Naive thymus-derived CD4-positive, alpha-beta T cell (primary cell): ENCODE measurements at regions not wholly inside any gene's neighbourhood (a gene's known extent, or its start where the extent isn't known, plus 50 kb on each side); places are given as distances from the start of the nearest gene placed in this dataset.

Experiments
- ATAC-seq: fragments of 150-1000 bp; cut with Tn5 transposase; 2 replicates; pipeline ENCODE4 v1.10.0; 2021; ENCODE audit warnings: mild to moderate bottlenecking, moderate library complexity
- CTCF ChIA-PET: fragments of 350-600 bp; sonication (Branson Sonifier 250); formaldehyde crosslinking; loops from one replicate; lab custom pipeline; 2021; ENCODE audit warnings: antibody characterized with exemption; lab: Charles Lee
- POLR2A ChIA-PET: fragments of 350-600 bp; sonication (Branson Sonifier 250); formaldehyde crosslinking; loops from one replicate; lab custom pipeline; 2021; ENCODE audit warnings: antibody characterized with exemption, inconsistent platforms; lab: Charles Lee
- DNase-seq, 9 donors: peaks; one replicate each; pipeline versions ENCODE4 v3.0.0 to v3.0.0-alpha.2; 2020 to 2022; ENCODE audit warnings: mixed read lengths in 1 of 9
- H3K27ac ChIP-seq: one replicate; pipeline ENCODE4 v1.7.0; 2013; ENCODE audit warnings: mild to moderate bottlenecking, low read depth, low read length, moderate library complexity
- H3K27me3 ChIP-seq, 2 donors: one replicate each; pipeline ENCODE4 v1.7.0; 2013; ENCODE audit warnings: low read length in 2 of 2, mild to moderate bottlenecking in 2 of 2, moderate library complexity in 2 of 2; ENCODE audit not compliant: control insufficient read depth in 2 of 2, insufficient read depth in 2 of 2
- H3K36me3 ChIP-seq, 3 experiments: 1 replicate in 2 of 3; 2 replicates in 1 of 3; pipeline ENCODE4 v1.7.0; 2013; ENCODE audit warnings: low read length in 3 of 3, mild to moderate bottlenecking in 3 of 3, moderate library complexity in 1 of 3; ENCODE audit not compliant: insufficient read depth in 3 of 3, control insufficient read depth in 2 of 3
- H3K4me1 ChIP-seq, 2 donors: one replicate each; pipeline ENCODE4 v1.7.0; 2013; ENCODE audit warnings: low read length in 2 of 2, mild to moderate bottlenecking in 2 of 2, moderate library complexity in 1 of 2; ENCODE audit not compliant: control insufficient read depth in 2 of 2, insufficient read depth in 2 of 2
- H3K4me3 ChIP-seq: 2 replicates; pipeline ENCODE4 v1.7.0; 2013; ENCODE audit warnings: mild to moderate bottlenecking, low read length
- H3K9me3 ChIP-seq, 3 experiments: 1 replicate in 2 of 3; 2 replicates in 1 of 3; pipeline ENCODE4 v1.7.0; 2013; ENCODE audit warnings: low read length in 3 of 3; ENCODE audit not compliant: control insufficient read depth in 2 of 3
- H3K27ac Mint-ChIP-seq, 9 donors: one replicate each; pipeline ENCODE4 v1.8.0; 2020 to 2022; ENCODE audit warnings: mixed read lengths in 9 of 9, mild to moderate bottlenecking in 8 of 9, moderate library complexity in 5 of 9, inconsistent platforms in 2 of 9
- H3K27me3 Mint-ChIP-seq, 5 donors: one replicate each; pipeline ENCODE4 v1.8.0; 2021 to 2022; ENCODE audit warnings: mixed read lengths in 5 of 5, mild to moderate bottlenecking in 1 of 5
- H3K36me3 Mint-ChIP-seq, 5 donors: one replicate each; pipeline ENCODE4 v1.8.0; 2020 to 2022; ENCODE audit warnings: mixed read lengths in 5 of 5, mild to moderate bottlenecking in 3 of 5, inconsistent platforms in 1 of 5
- H3K4me1 Mint-ChIP-seq, 7 donors: one replicate each; pipeline ENCODE4 v1.8.0; 2020 to 2022; ENCODE audit warnings: mixed read lengths in 7 of 7, mild to moderate bottlenecking in 3 of 7, inconsistent platforms in 1 of 7
- H3K4me3 Mint-ChIP-seq, 10 donors: one replicate each; pipeline ENCODE4 v1.8.0; 2020 to 2022; ENCODE audit warnings: mild to moderate bottlenecking in 10 of 10, mixed read lengths in 10 of 10, moderate library complexity in 6 of 10, inconsistent platforms in 2 of 10
- H3K9me3 Mint-ChIP-seq, 11 donors: one replicate each; pipeline ENCODE4 v1.8.0; 2020 to 2022; ENCODE audit warnings: mixed read lengths in 11 of 11, mild to moderate bottlenecking in 4 of 11, inconsistent platforms in 1 of 11, moderate library complexity in 1 of 11
- intact Hi-C, 2 donors: fragments of 100-400 bp; cut with micrococcal nuclease; formaldehyde crosslinking; loops; one replicate each; pipeline ENCODE4 v1.15.1; 2023

DNA sequence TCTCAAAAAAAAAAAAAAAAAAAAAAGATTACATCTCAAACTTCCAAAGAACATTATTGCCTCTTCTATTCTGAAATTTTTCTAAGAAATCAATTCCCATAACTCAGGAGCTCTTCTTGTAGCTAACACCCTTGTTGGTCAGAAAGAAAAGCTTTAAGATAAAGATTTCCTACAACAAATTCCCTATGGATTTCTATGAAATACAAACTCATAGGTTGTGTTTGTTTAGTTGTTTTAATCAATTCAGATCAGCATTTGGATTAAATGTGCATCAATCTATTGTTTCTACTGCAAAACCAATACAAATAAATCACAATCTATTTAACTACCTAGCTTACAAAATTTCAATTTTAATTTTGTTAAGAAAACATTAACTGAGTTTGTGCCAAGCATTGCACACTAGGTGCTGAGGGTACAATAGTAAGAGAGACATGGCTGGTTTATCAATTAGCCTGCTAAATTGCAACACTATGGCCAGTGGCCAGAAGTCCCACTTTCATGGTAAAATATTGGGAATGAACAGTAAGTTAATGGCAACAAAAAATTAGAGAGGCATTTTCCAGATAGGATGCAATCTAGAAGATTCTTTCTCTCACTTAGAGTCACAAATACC, 80.2 kb upstream of the MYCN start:
- ATAC-seq: no peak

DNA sequence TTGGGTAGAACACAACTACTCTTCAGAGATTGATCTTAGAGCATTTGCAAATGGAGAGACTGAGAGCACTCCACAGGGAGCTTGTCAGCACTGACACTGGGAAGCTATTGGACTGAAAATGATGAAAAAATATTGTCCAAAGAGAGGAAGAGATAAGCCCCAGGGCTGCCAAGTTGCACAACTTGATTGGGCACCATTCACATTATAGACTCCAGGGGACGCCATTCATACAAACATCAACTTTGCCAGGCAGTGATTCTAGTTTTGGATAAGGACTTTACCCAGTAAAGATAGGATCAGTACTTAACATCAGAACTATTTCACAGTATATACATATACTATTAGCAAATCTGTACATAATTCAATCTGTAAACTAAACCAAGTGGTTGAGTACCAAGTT, 79.6 kb upstream of the MYCN start:
- Mint-ChIP-seq H3K4me1 (peaks cover 0 to 4% (median 0%) of the 10 kb centered on the region in 7 donors), H3K4me3 (no peak overlapping the region), H3K9me3 (peaks cover 0 to 5% (median 0%) of the 10 kb centered on the region in 11 donors), H3K27me3 (peaks cover 0 to 39% (median 20%) of the 10 kb centered on the region in 5 donors), H3K36me3 (peaks cover 0 to 5% (median 0%) of the 10 kb centered on the region in 5 donors), H3K27ac (no peak overlapping the region)
- no peaks in the 10 kb centered on the region for H3K27me3 ChIP-seq
- ChIA-PET POLR2A (no interaction called here), CTCF (no interaction called here)
- ATAC-seq (no peak), DNase-seq (no peak)
- intact Hi-C loops: no loop called here
- H3K9me3 ChIP-seq: no peaks in the 10 kb centered on the region
- no peaks in the 10 kb centered on the region for H3K36me3 ChIP-seq
- H3K4me1 ChIP-seq: no peaks in the 10 kb centered on the region
- H3K4me3 ChIP-seq: no peak overlapping the region
- H3K27ac ChIP-seq: no peak overlapping the region

More for the DNA sequence above, 80.2 kb upstream of the MYCN start:
- H3K4me1 ChIP-seq: no peaks in the 10 kb centered on the region
- Mint-ChIP-seq H3K27ac (no peak overlapping the region), H3K4me3 (no peak overlapping the region), H3K36me3 (peaks cover 0 to 5% (median 0%) of the 10 kb centered on the region in 5 donors), H3K9me3 (peaks cover 0 to 5% (median 0%) of the 10 kb centered on the region in 11 donors), H3K4me1 (peaks cover 0 to 4% (median 0%) of the 10 kb centered on the region in 7 donors), H3K27me3 (peaks cover 0 to 37% (median 20%) of the 10 kb centered on the region in 5 donors)
- CTCF ChIA-PET: no interaction called here
- H3K4me3 ChIP-seq: no peak overlapping the region
- no peaks in the 10 kb centered on the region for H3K27me3 ChIP-seq
- no peaks in the 10 kb centered on the region for H3K9me3 ChIP-seq
- POLR2A ChIA-PET: no interaction called here
- no peak overlapping the region for H3K27ac ChIP-seq
- DNase-seq: no peak
- intact Hi-C loops: no loop called here
- no peaks in the 10 kb centered on the region for H3K36me3 ChIP-seq

DNA sequence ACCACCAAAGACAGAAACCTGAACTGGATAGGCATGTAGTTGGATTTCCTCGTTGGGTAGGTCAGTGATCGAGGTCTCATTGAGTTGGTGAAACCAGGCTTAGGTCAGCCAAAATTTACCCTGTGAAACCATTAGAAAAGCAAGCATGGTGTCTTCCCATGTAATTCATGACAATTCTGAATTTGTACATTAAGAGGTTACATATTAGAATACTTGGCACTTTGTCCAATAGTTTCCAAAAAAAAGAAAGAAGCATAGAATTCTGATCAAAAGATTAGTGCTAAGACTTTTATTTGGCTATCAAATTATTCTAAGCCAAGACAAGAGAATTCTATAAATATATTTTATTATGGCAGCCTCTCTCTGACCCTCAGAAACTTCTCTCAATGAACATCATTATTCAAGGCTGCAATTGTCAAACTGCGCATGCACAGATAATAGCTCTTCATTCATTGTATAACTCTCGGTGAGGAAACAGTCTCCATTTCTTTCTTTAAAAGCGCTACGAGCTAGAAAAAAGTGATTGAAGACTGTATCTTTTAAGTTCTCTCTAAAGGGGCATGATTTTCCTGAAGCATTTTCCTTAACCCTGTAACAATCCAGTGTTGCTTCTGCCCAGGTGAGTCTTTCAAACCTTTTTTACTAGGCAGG, 79.1 kb upstream of the MYCN start:
- ChIA-PET POLR2A (no interaction called here), CTCF (no interaction called here)
- Histone ChIP-seq H3K27ac (no peak overlapping the region), H3K4me3 (no peak overlapping the region), H3K27me3 (no peaks in the 10 kb centered on the region), H3K9me3 (no peaks in the 10 kb centered on the region), H3K36me3 (no peaks in the 10 kb centered on the region), H3K4me1 (no peaks in the 10 kb centered on the region)
- ATAC-seq (no peak), DNase-seq (no peak)
- peaks cover 0 to 35% (median 17%) of the 10 kb centered on the region in 5 donors for H3K27me3 Mint-ChIP-seq
- H3K4me1 Mint-ChIP-seq: peaks cover 0 to 2% (median 0%) of the 10 kb centered on the region in 7 donors
- peaks cover 0 to 3% (median 0%) of the 10 kb centered on the region in 5 donors for H3K36me3 Mint-ChIP-seq
- H3K4me3 Mint-ChIP-seq: no peak overlapping the region
- H3K27ac Mint-ChIP-seq: no peak overlapping the region
- intact Hi-C loops: no loop called here
- H3K9me3 Mint-ChIP-seq: peaks cover 0 to 3% (median 0%) of the 10 kb centered on the region in 11 donors

DNA sequence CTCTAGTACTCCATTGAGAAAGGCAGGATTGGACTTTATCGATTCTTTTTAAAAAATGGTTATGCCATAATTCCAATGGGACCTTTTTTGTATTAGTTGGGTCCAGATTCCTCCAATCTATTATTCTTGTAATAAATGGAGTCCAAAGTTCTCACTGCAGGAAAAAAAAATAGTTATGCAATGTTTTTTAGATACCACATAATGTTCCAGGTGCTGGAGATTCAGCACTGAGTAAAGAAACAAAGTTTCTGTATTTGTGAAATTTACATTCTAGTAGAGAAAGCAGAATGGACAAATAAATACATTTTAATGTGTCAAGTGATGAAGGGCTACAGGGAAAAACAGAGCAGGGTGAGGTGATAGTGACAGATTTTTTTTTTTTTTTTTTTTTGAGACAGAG, 78.5 kb upstream of the MYCN start:
- no peak overlapping the region for H3K4me3 Mint-ChIP-seq
- H3K27me3 ChIP-seq: no peaks in the 10 kb centered on the region
- intact Hi-C loops: no loop called here
- DNase-seq: no peak
- no peak overlapping the region for H3K27ac ChIP-seq
- no peak overlapping the region for H3K27ac Mint-ChIP-seq
- ChIA-PET CTCF (no interaction called here), POLR2A (no interaction called here)
- H3K36me3 ChIP-seq: no peaks in the 10 kb centered on the region
- no peaks in the 10 kb centered on the region for H3K4me1 Mint-ChIP-seq
- peaks cover 0 to 30% (median 14%) of the 10 kb centered on the region in 5 donors for H3K27me3 Mint-ChIP-seq
- H3K36me3 Mint-ChIP-seq: no peaks in the 10 kb centered on the region
- H3K4me1 ChIP-seq: no peaks in the 10 kb centered on the region
- no peak for ATAC-seq
- H3K4me3 ChIP-seq: no peak overlapping the region
- peaks cover 0 to 5% (median 0%) of the 10 kb centered on the region in 11 donors for H3K9me3 Mint-ChIP-seq
- H3K9me3 ChIP-seq: no peaks in the 10 kb centered on the region

DNA sequence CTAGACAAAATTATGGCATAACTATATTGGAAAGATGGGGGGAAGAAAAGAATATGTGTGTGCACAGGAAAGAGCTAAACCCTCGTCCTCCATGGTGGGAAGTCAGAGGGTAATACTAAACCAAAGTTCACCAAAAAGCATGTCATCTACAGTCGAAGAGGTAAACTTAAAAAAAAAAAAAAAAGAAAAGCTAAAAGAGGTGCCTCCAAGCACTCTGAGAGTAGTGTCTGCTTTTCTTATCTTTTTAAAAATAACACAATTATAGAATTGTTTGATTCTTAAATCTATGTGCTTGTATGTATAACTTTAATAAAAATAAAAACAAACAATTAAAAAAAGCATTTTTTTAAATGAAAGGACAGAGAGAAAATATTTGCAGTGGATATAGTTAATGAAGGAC, 77.3 kb upstream of the MYCN start:
- POLR2A ChIA-PET: no interaction called here
- Mint-ChIP-seq H3K9me3 (peaks cover 0 to 5% (median 2%) of the 10 kb centered on the region in 11 donors), H3K27ac (no peak overlapping the region), H3K27me3 (peaks cover 0 to 23% (median 14%) of the 10 kb centered on the region in 5 donors), H3K36me3 (no peaks in the 10 kb centered on the region), H3K4me1 (no peaks in the 10 kb centered on the region), H3K4me3 (no peak overlapping the region)
- no peak overlapping the region for H3K27ac ChIP-seq
- no peak for ATAC-seq
- H3K4me1 ChIP-seq: no peaks in the 10 kb centered on the region
- intact Hi-C loops: no loop called here
- H3K9me3 ChIP-seq: no peaks in the 10 kb centered on the region
- no peak for DNase-seq
- no peaks in the 10 kb centered on the region for H3K36me3 ChIP-seq
- no peaks in the 10 kb centered on the region for H3K27me3 ChIP-seq
- H3K4me3 ChIP-seq: no peak overlapping the region
- CTCF ChIA-PET: no interaction called here

DNA sequence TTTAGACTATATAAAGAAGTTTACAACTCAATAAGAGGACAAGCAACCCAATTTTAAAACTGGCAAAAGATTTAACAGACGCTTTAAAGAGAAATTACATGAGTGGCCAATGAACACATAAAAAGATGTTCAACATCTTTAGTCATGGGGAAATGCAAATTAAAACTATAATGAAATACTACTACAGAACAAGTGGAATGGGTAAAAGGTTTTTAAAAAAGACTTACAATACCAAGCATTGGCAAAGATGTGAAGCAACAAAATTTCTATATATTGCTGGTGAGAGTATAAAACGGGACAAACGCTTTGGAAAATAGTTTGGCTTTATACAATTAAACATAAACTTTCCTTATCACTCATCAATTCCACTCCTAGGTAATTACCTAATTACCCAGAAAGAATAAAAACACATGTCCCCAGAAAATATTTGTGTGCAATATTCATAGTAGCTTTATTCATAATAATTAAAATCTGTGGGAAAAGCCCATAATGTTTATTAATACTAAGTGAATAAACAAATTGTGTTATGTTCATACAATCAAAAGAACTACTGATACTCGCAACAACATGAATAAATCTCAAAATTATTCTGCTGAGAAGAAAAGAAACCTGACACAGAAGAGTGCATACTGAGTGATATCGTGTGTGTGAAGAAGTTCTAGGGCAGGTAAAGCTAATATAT, 76.7 kb upstream of the MYCN start:
- no peaks in the 10 kb centered on the region for H3K4me1 ChIP-seq
- H3K27ac Mint-ChIP-seq: no peak overlapping the region
- H3K9me3 ChIP-seq: no peaks in the 10 kb centered on the region
- ChIA-PET CTCF (no interaction called here), POLR2A (no interaction called here)
- peaks cover 0 to 29% (median 12%) of the 10 kb centered on the region in 5 donors for H3K27me3 Mint-ChIP-seq
- no peaks in the 10 kb centered on the region for H3K36me3 ChIP-seq
- no peak for DNase-seq
- H3K36me3 Mint-ChIP-seq: no peaks in the 10 kb centered on the region
- no peak overlapping the region for H3K4me3 Mint-ChIP-seq
- H3K9me3 Mint-ChIP-seq: peaks cover 0 to 5% (median 2%) of the 10 kb centered on the region in 11 donors
- no peaks in the 10 kb centered on the region for H3K4me1 Mint-ChIP-seq
- no peak for ATAC-seq
- H3K4me3 ChIP-seq: no peak overlapping the region
- no peaks in the 10 kb centered on the region for H3K27me3 ChIP-seq
- intact Hi-C loops: no loop called here
- H3K27ac ChIP-seq: no peak overlapping the region
